Activated naive CD4-positive, alpha-beta T cell treated with anti-CD3 and anti-CD28 coated beads, Interleukin-2, amount 50 U/mL, for 24 hours (primary cell): ENCODE measurements at regions not wholly inside any gene's neighbourhood (a gene's known extent, or its start where the extent isn't known, plus 50 kb on each side); places are given as distances from the start of the nearest gene placed in this dataset.
"Not testable (repeated sequence)": the region's sequence is repeated elsewhere in the genome, so short reads cannot be mapped to it uniquely, and the experiment has no call there.

Experiments used
- H3K27ac Mint-ChIP-seq: one replicate; pipeline ENCODE4 v1.8.0; 2021; ENCODE audit warnings: mild to moderate bottlenecking, mixed read lengths
- H3K27me3 Mint-ChIP-seq: one replicate; pipeline ENCODE4 v1.8.0; 2021; ENCODE audit warnings: mixed read lengths
- H3K36me3 Mint-ChIP-seq: one replicate; pipeline ENCODE4 v1.8.0; 2021; ENCODE audit warnings: mixed read lengths
- H3K4me1 Mint-ChIP-seq: one replicate; pipeline ENCODE4 v1.8.0; 2021; ENCODE audit warnings: mixed read lengths
- H3K4me3 Mint-ChIP-seq: one replicate; pipeline ENCODE4 v1.8.0; 2021; ENCODE audit warnings: mild to moderate bottlenecking, mixed read lengths
- H3K9me3 Mint-ChIP-seq: one replicate; pipeline ENCODE4 v1.8.0; 2021; ENCODE audit warnings: mixed read lengths

- Mint-ChIP-seq H3K27me3 (no peaks in the 10 kb centered on the region), H3K9me3 (peaks cover 4% of the 10 kb centered on the region), H3K4me1 (no peaks in the 10 kb centered on the region), H3K27ac (no peak overlapping the region), H3K4me3 (no peak overlapping the region), H3K36me3 (no peaks in the 10 kb centered on the region)
Observed at GRCh38 chr3:95508124-95508523, 1306.3 kb upstream of the EPHA6 start.

GRCh38 chr3:95511828-95512227 is 1302.6 kb upstream of the EPHA6 start:
- H3K36me3 Mint-ChIP-seq = no peaks in the 10 kb centered on the region
- H3K27ac Mint-ChIP-seq = no peak overlapping the region
- no peak overlapping the region for H3K4me3 Mint-ChIP-seq
- peaks cover 2% of the 10 kb centered on the region for H3K9me3 Mint-ChIP-seq
- H3K4me1 Mint-ChIP-seq = no peaks in the 10 kb centered on the region
- no peaks in the 10 kb centered on the region for H3K27me3 Mint-ChIP-seq

- no peaks in the 10 kb centered on the region for H3K27me3 Mint-ChIP-seq
- no peaks in the 10 kb centered on the region for H3K4me1 Mint-ChIP-seq
- no peak overlapping the region for H3K27ac Mint-ChIP-seq
- H3K36me3 Mint-ChIP-seq = no peaks in the 10 kb centered on the region
- no peak overlapping the region for H3K4me3 Mint-ChIP-seq
- no peaks in the 10 kb centered on the region for H3K9me3 Mint-ChIP-seq
Observed at GRCh38 chr3:95514260-95514659, 1300.1 kb upstream of the EPHA6 start.

GRCh38 chr3:95521396-95521795 is 1293.0 kb upstream of the EPHA6 start:
- H3K4me1 Mint-ChIP-seq = no peaks in the 10 kb centered on the region

GRCh38 chr3:95522449-95522848 is 1291.9 kb upstream of the EPHA6 start:
- H3K27ac Mint-ChIP-seq = no peak overlapping the region

More at GRCh38 chr3:95521396-95521795, 1293.0 kb upstream of the EPHA6 start:
- Mint-ChIP-seq H3K27me3 (no peaks in the 10 kb centered on the region), H3K36me3 (no peaks in the 10 kb centered on the region), H3K9me3 (no peaks in the 10 kb centered on the region), H3K27ac (no peak overlapping the region), H3K4me3 (no peak overlapping the region)

GRCh38 chr3:95539950-95540483 is 1274.4 kb upstream of the EPHA6 start:
- Mint-ChIP-seq H3K36me3 (no peaks in the 10 kb centered on the region), H3K4me3 (no peak overlapping the region), H3K27ac (no peak overlapping the region), H3K27me3 (no peaks in the 10 kb centered on the region), H3K9me3 (no peaks in the 10 kb centered on the region), H3K4me1 (no peaks in the 10 kb centered on the region)

More at GRCh38 chr3:95522449-95522848, 1291.9 kb upstream of the EPHA6 start:
- Mint-ChIP-seq H3K27me3 (no peaks in the 10 kb centered on the region), H3K4me1 (no peaks in the 10 kb centered on the region), H3K4me3 (no peak overlapping the region), H3K36me3 (no peaks in the 10 kb centered on the region), H3K9me3 (no peaks in the 10 kb centered on the region)

- H3K4me3 Mint-ChIP-seq = no peak overlapping the region
- H3K4me1 Mint-ChIP-seq = no peaks in the 10 kb centered on the region
- H3K9me3 Mint-ChIP-seq = peaks cover 8% of the 10 kb centered on the region
- no peaks in the 10 kb centered on the region for H3K36me3 Mint-ChIP-seq
- H3K27ac Mint-ChIP-seq = no peak overlapping the region
- H3K27me3 Mint-ChIP-seq = no peaks in the 10 kb centered on the region
Observed at GRCh38 chr3:95565502-95565901, 1248.9 kb upstream of the EPHA6 start.

- H3K4me3 Mint-ChIP-seq = no peak overlapping the region
- H3K27ac Mint-ChIP-seq = no peak overlapping the region
- H3K36me3 Mint-ChIP-seq = no peaks in the 10 kb centered on the region
- peaks cover 14% of the 10 kb centered on the region for H3K9me3 Mint-ChIP-seq
- no peaks in the 10 kb centered on the region for H3K4me1 Mint-ChIP-seq
- H3K27me3 Mint-ChIP-seq = no peaks in the 10 kb centered on the region
Observed at GRCh38 chr3:95567346-95567745, 1247.0 kb upstream of the EPHA6 start.

- H3K4me3 Mint-ChIP-seq = no peak overlapping the region
- no peak overlapping the region for H3K27ac Mint-ChIP-seq
- no peaks in the 10 kb centered on the region for H3K9me3 Mint-ChIP-seq
- no peaks in the 10 kb centered on the region for H3K4me1 Mint-ChIP-seq
- no peaks in the 10 kb centered on the region for H3K27me3 Mint-ChIP-seq
- H3K36me3 Mint-ChIP-seq = no peaks in the 10 kb centered on the region
Observed at GRCh38 chr3:95586754-95587153, 1227.6 kb upstream of the EPHA6 start.

- not testable (repeated sequence) for H3K36me3 Mint-ChIP-seq, H3K9me3 Mint-ChIP-seq, H3K4me1 Mint-ChIP-seq, H3K27me3 Mint-ChIP-seq, H3K27ac Mint-ChIP-seq, H3K4me3 Mint-ChIP-seq
Observed at GRCh38 chr3:95587641-95588040, 1226.8 kb upstream of the EPHA6 start.

- Mint-ChIP-seq H3K4me1 (no peaks in the 10 kb centered on the region), H3K36me3 (no peaks in the 10 kb centered on the region), H3K9me3 (no peaks in the 10 kb centered on the region), H3K27ac (no peak overlapping the region), H3K4me3 (no peak overlapping the region), H3K27me3 (no peaks in the 10 kb centered on the region)
Observed at GRCh38 chr3:95588473-95588872, 1225.9 kb upstream of the EPHA6 start.

GRCh38 chr3:95595416-95596075 is 1218.8 kb upstream of the EPHA6 start:
- no peak overlapping the region for H3K4me3 Mint-ChIP-seq
- H3K27ac Mint-ChIP-seq = no peak overlapping the region
- H3K27me3 Mint-ChIP-seq = no peaks in the 10 kb centered on the region
- no peaks in the 10 kb centered on the region for H3K9me3 Mint-ChIP-seq
- H3K36me3 Mint-ChIP-seq = no peaks in the 10 kb centered on the region
- no peaks in the 10 kb centered on the region for H3K4me1 Mint-ChIP-seq

GRCh38 chr3:95607926-95608325 is 1206.5 kb upstream of the EPHA6 start:
- H3K4me3 Mint-ChIP-seq = no peak overlapping the region
- no peaks in the 10 kb centered on the region for H3K27me3 Mint-ChIP-seq
- no peak overlapping the region for H3K27ac Mint-ChIP-seq
- peaks cover 24% of the 10 kb centered on the region for H3K9me3 Mint-ChIP-seq
- no peaks in the 10 kb centered on the region for H3K4me1 Mint-ChIP-seq
- no peaks in the 10 kb centered on the region for H3K36me3 Mint-ChIP-seq

GRCh38 chr3:95609411-95609810 is 1205.0 kb upstream of the EPHA6 start:
- no peaks in the 10 kb centered on the region for H3K27me3 Mint-ChIP-seq
- H3K4me3 Mint-ChIP-seq = no peak overlapping the region

GRCh38 chr3:95612611-95613010 is 1201.8 kb upstream of the EPHA6 start:
- no peaks in the 10 kb centered on the region for H3K36me3 Mint-ChIP-seq

More at GRCh38 chr3:95609411-95609810, 1205.0 kb upstream of the EPHA6 start:
- H3K36me3 Mint-ChIP-seq = no peaks in the 10 kb centered on the region
- H3K4me1 Mint-ChIP-seq = no peaks in the 10 kb centered on the region
- peaks cover 24% of the 10 kb centered on the region for H3K9me3 Mint-ChIP-seq
- no peak overlapping the region for H3K27ac Mint-ChIP-seq

GRCh38 chr3:95613993-95614392 is 1200.4 kb upstream of the EPHA6 start:
- no peaks in the 10 kb centered on the region for H3K4me1 Mint-ChIP-seq
- peaks cover 5% of the 10 kb centered on the region for H3K9me3 Mint-ChIP-seq
- H3K27ac Mint-ChIP-seq = no peak overlapping the region
- H3K36me3 Mint-ChIP-seq = no peaks in the 10 kb centered on the region
- H3K27me3 Mint-ChIP-seq = no peaks in the 10 kb centered on the region
- no peak overlapping the region for H3K4me3 Mint-ChIP-seq

More at GRCh38 chr3:95612611-95613010, 1201.8 kb upstream of the EPHA6 start:
- Mint-ChIP-seq H3K27ac (no peak overlapping the region), H3K27me3 (no peaks in the 10 kb centered on the region), H3K4me1 (no peaks in the 10 kb centered on the region), H3K9me3 (peaks cover 9% of the 10 kb centered on the region), H3K4me3 (no peak overlapping the region)
